HG03460 (cell line): ENCODE measurements at regions not wholly inside any gene's neighbourhood (a gene's known extent, or its start where the extent isn't known, plus 50 kb on each side); places are given as distances from the start of the nearest gene placed in this dataset.

Source experiments
- ATAC-seq: cut with Tn5 transposase; IDR thresholded peaks from one replicate; pipeline ENCODE4 v1.9.1; 2021; ENCODE audit not compliant: unreplicated experiment

DNA sequence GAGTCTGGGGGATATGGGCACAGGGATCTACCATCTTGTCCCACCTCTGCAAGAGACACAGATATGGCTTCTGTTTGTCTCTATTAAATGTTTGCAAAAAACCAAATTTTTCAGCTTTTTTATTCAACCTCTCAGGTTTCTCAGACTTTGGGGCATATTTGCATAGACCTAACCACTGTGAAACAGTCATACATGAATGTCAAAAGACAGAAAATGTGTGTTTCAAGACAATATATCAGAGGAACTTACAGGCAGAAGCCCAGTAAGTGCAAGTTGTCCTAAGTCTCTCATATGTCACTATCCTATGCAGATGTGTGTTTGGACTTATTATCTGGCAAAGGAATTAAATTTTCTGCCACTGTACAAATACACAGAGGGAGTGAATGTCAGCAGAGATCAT, 951.2 kb downstream of the PCDH18 start:
- ATAC-seq: no peak

DNA sequence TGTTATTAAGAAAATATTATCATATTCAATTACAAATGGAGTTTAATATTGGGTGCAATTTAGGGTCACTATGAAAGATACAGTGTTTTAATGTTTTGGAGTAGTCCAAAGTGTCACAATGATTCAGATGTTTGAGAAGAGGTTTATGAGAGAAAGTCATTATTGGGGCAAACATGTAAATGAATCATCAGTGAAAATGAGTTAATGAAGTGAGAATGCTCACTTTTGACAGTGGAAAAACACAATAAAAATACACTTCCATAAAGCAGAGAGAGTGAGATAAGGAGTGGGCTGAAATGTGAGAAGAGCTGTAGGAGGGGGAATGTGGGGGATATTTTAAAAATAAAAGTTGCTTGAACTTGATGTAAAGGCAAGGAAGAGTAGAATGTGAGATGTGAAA, 957.1 kb downstream of the PCDH18 start:
- no peak for ATAC-seq

DNA sequence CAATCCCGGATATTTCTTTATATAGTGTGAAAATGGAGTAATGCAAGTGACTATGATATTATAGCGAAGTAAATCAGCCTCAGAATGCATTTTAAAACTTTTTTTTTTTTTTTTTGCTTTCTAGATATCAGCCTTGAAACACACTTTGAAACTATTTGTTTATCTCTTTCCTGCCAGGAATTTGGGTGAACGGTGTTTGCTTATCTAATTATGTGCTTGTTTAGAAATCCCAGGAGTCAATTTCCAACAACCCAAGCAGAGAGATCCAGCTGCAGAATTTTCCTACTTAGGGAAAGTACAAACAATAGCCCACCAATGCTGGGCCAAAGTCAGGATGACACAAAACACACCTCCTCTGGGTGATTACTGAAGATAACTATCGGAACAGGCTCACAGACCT, 958.8 kb downstream of the PCDH18 start:
- no peak for ATAC-seq

DNA sequence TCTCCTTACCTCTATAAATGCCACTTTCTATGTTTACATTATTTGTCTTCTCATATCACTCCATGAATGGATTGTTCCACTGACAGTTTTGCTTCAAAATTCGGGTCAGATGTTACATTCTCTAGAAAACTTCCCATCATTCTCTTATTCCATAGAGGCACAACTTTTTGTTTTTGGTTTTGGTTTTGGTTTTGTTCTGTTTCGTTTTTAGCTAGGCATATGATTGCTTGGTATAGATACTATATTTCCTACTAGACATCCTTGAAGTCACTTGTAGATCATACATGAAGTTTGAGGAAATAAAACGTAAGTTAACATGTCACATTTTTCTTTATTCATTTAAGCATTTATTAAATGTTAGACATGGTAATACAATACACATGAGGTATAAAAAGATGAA, 961.0 kb downstream of the PCDH18 start:
- no peak for ATAC-seq

DNA sequence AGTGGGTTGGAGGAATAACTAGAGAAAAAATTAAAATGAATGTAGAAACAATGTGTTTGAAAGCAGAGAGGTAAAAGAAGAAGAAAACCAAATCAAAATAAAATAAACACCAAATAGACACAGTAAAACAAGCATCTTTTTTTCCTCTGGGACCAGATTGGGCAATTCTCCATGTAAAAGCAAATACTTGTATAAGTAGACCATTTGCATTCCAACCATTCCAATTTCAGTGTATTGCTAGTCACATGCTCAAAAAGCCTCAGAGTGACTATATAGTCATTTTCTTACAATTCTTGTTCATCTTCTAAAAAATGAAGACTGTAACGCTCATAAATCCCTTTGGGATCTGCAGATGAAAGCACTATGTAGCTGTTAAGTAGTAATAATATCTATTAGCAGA, 969.5 kb downstream of the PCDH18 start:
- ATAC-seq: no peak

DNA sequence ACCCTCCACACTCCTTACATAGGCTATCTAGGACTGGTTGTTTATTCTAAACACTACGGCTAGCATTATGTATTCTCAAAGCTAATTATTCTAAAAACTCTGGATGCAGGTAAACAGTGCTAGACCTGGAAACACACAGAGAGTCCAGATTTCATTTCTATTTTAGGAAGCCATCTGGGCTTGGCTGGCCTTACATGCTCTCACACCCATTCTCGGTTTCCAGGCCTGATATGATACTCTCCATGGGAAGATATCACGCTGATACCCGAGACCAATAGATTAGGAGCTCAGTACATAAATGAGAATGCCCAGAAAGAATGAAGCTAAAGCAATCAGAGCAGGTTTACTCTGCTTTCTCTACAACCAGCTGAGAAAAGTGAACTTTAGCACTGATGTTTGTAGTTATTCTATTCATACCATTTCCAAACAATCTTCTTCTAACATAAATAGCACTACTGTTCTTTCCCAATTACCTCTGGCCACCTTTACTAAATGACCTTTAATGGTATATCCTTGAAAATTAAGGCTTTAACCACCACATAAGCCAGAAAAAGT, 973.3 kb downstream of the PCDH18 start:
- no peak for ATAC-seq

DNA sequence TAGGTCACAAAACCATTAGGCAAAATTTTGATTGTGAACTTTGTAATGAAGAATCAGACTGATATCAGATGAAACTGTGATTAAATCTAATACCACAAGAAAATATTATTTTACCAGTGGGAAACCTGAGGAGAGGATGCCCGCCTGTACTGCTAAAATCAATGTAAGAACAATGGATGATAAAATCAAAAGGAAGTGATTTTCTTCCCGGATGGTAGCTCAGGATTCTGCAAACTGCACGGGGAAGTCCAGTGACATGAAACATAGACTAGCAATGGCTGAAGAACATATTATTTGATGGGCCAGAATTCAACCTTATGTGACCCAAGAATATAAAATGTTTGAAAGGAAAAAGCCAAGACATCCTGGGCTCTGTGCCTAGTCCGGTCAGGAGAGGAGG, 974.9 kb downstream of the PCDH18 start:
- no peak for ATAC-seq

DNA sequence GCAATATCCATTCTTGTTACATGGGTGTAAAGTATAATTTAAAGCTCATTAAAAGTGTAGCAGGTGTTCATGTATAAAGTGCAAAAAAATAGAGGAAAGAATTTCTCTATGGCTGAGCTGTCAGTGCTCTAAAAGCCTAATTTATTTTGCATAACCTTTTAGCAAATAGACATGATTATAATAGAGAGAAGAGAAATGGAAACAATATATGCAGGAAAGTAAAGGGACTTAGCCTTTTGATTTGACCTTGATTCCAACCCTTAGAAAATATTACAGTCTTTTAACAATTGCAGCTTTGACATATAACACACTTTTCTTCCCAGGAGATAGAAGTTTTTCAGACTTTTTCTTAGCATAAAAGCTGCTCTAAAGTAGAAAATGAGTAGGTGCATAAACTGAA, 978.3 kb downstream of the PCDH18 start:
- ATAC-seq: no peak

DNA sequence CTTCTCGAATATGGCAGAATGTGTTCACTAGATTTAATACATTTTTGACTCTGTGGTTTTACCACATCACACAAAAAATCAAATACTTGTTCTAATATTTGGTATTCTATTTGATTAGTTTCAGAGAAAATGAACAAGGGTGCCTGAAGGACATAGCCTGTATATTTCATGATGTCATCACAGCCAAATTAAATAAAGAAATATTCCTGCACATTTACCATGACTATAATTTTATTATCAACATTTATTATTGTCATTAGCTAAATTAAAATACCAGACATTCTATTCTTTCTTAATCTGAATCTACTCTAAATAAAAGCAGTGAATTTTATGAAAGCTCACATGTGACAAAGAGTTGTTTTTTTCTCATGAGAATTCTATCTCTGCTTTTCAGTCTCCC, 980.5 kb downstream of the PCDH18 start:
- ATAC-seq: no peak

DNA sequence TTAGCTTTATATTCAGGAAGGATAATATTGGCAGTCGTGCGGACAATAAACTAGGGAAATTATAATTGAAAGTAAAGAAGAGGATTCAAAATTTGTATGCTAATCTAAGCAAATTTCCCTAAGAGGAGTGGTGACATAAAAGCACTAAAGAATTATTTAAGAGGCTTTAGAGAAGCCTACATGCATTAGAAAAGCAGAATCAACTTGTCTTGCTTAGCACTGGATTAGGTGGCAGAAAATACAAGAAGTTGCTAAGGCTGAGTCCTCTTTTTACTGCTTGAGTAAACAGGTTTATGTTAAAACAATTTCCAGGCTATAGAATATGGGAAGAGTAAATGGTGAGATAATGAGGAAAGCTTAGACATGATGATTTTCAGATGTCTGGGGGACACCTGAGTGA, 991.5 kb downstream of the PCDH18 start:
- no peak for ATAC-seq

DNA sequence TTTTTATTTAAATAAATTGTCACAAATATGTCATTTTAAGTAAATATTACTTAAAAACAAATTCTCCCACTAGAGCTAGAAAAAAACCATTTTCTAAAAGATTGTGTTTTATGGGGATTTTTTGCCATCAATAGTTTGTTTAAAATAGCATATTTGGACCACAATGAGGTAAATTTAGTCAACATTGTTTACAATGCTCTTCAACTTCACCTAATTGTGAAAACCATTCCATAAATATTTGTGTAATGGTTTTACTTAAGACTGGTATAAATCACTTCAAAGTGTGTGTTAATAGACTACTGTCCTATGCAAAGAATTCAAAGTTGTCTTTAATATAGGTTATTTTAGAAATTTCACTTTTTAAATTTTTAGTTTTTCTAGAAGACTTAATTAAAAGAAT, 1004.2 kb downstream of the PCDH18 start:
- no peak for ATAC-seq

DNA sequence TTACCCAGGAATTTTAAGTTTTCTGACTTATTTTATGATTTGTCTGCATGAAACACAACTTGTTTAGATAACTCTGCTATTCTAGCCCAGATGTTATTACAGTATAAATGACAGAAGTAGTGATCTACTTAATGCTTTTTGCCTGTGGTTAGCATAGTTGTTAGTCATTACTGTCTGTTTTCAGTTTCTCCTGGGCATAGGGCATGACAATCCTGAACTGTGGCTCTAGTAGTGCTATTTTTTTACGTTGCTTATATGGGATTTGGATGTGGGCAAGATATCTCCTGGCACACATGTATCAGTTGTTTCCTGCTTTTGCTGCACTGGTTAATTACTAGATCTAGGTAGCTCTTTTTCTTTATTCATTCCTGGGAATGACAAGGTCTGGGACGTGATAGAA, 1005.8 kb downstream of the PCDH18 start:
- ATAC-seq: no peak

DNA sequence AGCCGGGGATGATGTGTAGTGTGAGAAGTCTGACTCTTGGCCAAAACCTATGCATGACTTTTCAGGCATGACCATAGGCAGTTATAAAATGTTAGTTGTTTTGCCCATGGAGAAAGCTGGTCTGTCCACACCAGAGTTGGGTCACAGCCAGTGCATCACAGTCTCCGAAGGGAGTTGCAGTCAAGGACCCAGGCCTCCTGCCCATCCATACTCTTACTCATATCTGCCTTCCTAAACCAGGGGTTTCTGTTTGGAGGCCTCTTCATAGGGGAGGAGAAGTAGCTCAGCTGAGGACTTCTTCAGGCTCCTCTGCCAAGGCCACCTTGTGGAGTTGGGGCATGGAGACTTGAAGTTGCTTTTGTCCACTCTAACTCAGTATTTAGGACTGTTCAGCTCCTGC, 1008.3 kb downstream of the PCDH18 start:
- ATAC-seq: no peak

DNA sequence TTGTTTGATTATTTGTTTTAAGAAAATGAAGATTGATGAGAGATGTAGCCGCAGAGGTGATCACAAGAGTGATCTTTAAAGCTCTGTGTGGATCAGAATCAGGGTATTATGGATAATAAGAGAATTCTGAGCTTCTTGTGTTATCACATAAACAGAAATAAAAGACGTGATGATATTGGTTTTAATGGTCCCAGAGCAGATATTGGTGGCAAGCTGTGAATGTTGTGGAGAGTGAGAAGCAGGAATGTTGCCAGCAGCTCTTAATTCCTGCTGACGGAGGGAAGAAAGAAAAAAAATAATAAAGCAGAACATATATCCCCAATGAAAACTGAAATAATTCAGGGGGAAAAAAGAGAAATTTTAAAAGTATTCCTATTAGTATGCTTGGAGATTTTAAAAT, 1015.9 kb downstream of the PCDH18 start:
- ATAC-seq: no peak

DNA sequence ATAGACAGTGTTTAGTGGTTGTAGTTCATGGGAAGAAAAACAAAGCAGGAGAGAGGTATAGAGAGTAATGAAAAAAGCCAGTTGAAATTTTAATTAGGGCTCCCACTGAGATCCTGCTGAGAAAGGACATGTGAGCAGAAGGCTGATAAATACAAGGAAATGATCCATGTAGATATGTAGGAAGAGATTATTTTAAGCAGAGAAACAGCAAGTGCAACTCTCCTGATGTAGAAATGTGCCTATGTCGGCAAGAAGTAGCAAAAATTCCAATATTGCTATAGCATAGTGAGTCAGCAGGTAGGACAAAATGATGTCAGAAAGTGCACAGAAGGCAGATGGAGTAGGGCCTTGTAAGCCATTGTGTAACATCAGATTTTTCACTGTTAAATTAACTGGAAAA, 1027.3 kb downstream of the PCDH18 start:
- no peak for ATAC-seq

DNA sequence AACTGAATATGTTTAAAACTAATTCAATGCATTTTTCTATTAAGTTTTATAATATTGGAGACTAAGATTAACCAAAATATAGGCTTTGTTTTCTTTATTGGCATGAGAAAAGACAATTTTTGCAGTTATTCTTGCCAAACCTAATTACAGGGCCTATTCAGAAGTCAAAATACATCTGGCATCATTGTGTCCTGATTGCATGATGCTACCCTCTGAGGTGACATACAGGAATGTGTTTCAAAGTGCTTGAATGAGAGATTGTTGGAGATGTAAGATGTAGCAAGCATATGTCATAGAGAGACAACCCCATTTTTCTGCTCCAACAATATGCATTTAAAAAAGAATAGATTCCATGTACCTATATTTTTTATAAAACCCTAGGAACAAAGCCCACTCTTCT, 1036.4 kb downstream of the PCDH18 start:
- ATAC-seq: no peak

DNA sequence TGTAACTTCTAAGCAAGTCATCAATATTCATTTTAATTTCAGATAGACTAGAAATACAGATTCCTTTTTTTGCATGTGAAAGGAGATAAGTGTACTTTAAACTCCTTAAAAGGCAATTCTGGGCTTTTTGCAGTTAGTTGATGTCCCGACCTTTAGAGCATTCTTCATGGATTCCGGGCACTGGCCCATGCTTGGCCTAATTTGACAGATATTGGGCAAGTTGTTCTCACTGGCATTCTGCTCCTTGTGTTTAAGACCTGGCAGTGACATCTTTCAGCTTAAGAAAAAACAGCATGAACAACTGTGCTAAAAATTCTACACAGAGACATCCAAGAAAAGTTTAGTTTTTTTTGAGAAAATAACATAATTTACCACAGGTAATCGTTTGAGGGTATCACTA, 1037.2 kb downstream of the PCDH18 start:
- ATAC-seq: no peak

DNA sequence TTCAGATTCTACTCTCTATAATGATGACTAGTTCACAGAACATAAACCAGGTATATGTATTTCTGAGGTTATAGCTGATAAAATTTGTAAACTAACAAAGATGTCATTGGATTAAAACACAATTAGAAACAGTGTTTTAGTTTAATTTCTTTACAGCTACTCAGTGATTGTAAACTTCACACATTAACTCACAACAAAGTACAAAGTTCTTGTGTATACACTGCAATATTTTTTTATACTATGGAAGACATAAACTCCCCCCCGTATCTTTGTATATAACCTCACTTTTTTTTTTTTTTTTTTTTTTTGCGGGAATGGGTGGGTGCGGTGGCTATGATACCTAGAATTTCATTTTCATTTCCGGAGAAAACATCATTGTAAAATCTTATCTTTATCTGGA, 1043.2 kb downstream of the PCDH18 start:
- no peak for ATAC-seq

DNA sequence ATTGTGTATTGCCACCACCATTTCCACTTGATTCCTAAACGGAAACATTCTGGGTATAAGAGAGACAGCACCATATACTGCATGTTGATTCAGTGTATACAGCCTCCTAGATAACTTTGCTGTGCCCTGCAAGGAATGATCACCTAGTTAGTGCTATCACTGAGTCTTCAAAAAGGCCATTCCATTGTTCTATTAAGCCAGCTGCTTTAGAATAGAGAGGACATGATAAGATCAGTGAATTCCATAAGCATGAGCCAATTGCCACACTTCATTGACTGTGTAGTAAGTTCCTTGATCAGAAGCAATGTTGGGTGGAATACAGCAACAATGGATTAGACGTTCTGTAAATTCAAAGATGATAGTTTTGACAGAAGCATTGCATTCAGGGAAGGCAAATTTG, 1047.3 kb downstream of the PCDH18 start:
- ATAC-seq: no peak

DNA sequence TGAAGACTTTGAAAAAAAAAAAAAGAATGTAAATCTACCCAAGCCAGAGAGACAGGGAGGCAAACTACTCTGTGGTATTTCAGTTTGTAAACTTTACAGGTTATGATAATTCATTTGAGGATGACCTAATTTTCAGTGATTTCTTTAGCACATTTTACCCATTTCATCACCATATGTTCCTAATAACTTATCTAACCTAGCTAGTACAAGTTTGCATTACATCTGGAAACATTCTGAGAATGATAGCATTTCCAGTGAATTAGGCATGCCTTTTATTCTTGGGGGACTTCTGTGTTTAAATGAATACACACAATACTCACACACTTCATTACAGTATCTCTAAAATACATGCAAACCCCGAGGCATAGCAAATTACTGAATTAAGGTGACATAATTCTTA, 1055.5 kb downstream of the PCDH18 start:
- no peak for ATAC-seq

DNA sequence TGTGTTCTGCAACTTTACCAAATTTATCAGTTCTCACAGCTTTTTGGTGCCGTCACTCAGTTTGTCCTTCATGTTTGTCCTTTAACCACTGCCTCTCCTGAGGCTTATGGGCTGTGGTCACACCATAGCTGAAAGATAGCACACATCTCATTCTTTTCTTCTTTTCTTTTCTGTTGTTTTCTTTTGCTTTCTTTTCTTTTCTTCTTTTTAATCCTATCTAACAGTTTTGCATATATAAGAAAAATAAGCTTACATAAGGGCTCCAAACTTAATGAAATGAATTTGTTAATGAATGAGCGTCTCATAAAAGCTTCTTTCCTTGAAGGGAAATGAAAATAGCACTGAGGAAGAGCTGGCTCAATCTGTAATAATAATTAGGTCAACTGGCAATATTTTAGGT, 1061.2 kb downstream of the PCDH18 start:
- ATAC-seq: no peak

DNA sequence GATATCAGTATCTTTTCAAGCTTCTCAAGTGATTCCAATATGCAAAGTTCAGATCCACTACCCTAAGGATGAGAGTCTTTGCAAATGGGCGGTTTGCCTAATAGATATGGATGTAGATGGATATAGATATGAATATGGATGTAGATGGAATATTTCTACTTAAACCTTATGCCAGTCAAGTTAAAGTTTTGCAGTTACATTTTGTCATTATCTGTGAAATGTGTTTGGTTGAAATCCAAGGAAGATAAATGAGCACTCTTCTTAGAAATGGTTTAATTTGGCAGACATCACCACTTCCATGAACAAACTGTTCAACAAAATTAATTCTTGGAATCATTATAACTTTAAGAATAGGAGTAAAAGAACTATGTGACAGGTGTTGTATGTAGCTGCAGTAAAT, 1066.6 kb downstream of the PCDH18 start:
- ATAC-seq: no peak

DNA sequence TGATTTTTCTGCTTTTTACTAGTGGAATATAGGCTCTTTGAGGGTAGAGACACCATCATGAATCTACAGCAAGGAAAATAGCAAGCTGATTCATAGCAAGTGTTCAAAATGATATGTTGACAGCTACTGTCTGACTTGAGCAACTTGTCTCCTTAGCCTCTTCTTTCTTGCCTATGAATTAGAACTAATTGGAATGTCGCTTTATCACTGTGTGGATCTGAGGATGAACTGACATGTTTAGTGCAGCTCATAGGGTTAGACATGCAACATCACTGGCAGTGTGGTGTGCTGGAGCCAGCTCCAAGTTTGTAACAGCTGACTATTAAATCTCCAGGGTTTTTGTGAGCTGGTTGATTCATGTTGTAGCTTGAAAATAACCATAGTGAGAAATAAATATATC, 1068.4 kb downstream of the PCDH18 start:
- ATAC-seq: no peak

DNA sequence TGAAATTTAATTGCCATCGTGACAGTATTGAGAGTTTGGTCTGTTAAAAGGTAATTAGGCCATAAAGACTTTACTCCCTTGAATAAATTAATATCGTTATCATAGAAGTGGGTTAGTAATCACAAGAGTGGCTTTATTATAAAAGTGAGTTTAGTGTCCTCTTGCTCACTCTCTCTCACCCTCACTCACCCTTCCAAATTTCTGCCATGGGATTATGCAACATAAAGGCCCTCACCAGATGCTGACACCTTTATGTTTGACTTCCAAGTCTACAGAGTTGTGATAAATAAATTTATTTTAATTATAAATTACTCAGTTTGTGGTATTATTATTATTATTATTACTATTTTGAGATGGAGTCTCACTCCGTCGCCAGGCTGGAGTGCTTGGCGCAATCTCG, 1070.8 kb downstream of the PCDH18 start:
- no peak for ATAC-seq
